ENCODE measurements at regions not wholly inside any gene's neighbourhood (a gene's known extent, or its start where the extent isn't known, plus 50 kb on each side); places are given as distances from the start of the nearest gene placed in this dataset.

GRCh38 chr7:34298492-34299013 lies 359.5 kb upstream of the NPSR1 start:
- TF ChIP-seq CTCF (IDR thresholded peaks at IDR 0.05) = no peak
- no peak for TF ChIP-seq KAT7 (CRISPR knock-in tag; IDR thresholded peaks at IDR 0.05; ENCODE audit: borderline replicate concordance)
- TF ChIP-seq MXD4 (CRISPR knock-in tag; IDR thresholded peaks at IDR 0.05; ENCODE audit: borderline replicate concordance) = no peak
- no peak for TF ChIP-seq ZBTB21 (CRISPR knock-in tag; IDR thresholded peaks at IDR 0.05; ENCODE audit: borderline replicate concordance)
- TF ChIP-seq E2F5 (CRISPR knock-in tag; IDR thresholded peaks at IDR 0.05) = no peak
- TF ChIP-seq MYBL2 (CRISPR knock-in tag; IDR thresholded peaks at IDR 0.05) = no peak
- no peak for TF ChIP-seq SMAD4 (CRISPR knock-in tag; IDR thresholded peaks at IDR 0.05)
